GM19035 (cell line): ENCODE measurements at regions not wholly inside any gene's neighbourhood (a gene's known extent, or its start where the extent isn't known, plus 50 kb on each side); places are given as distances from the start of the nearest gene placed in this dataset.
"Not testable (repeated sequence)": the region's sequence is repeated elsewhere in the genome, so short reads cannot be mapped to it uniquely, and the experiment has no call there.

ENCODE experiments used
- ATAC-seq: cut with Tn5 transposase; IDR thresholded peaks from one replicate; pipeline ENCODE4 v1.9.1; 2021; ENCODE audit not compliant: unreplicated experiment

DNA sequence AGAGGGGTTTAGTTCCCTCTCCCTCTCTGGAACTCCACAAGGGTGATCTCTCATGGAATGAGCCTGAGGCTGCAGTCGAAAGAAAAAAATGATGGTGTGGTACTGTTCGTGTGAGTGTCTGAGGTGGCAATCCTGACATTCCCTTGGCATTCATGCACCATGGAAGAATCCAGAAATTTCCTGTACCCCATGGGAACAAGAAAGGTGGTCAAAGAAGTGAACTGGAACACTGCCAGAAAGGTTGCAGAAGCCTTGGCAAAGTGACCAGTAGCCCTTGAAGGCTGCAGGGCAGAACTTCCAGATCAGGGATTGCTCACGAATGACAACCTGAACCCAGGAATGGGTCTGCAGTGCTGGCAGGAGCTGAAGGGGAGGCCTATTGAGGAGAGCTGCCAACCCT lies 394.7 kb downstream of the CD83 start:
- no peak for ATAC-seq

DNA sequence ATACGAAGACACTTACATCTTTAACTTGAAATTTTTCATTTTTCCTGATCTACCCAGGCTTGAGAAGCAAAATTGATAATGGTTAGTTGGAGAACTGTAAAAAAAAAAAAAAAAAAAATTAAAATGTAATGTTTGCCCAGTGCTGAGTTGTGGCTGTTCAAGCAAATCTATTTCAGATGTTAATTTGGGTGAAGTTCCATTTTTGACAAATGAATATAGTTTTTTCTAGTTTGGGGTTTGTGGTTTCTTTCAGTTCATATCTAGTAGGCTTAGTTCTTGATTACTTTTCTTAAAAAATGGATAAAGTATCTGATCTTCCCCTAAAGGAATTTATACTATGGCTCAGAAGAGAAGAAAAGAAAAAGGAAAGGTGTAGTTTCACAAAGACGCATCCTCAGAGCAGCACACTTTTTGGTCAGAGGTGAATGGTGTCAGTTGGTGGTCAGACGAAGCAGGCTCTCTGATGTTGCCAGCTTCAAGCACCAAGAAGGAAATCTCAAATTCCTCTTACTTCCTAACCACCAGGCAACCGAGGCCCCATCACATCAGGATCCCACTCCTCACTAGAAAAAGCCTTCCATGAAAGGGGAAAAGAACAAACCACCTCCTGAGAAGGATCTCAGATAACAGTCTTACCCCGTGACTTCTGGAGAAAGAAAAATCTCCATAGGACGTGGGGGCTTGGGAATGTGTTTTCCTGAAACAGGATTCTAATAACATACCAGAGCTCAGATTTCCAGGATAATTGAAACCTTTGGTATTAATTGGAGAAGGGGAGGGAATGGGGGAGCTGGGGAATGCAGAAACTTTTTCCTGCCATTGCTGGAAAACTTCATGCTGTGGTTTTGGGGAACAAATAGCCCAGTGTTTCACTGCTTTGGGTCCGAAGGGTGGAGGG lies 396.2 kb downstream of the CD83 start:
- ATAC-seq = no peak

- ATAC-seq = no peak
Observed at GRCh38 chr6:14516956-14517355, 399.4 kb downstream of the CD83 start.

- ATAC-seq = no peak
Observed at GRCh38 chr6:14517516-14518105, 400.0 kb downstream of the CD83 start.

GRCh38 chr6:14518515-14519217 lies 401.1 kb downstream of the CD83 start:
- ATAC-seq = no peak

GRCh38 chr6:14520029-14520428 lies 402.5 kb downstream of the CD83 start:
- no peak for ATAC-seq

DNA sequence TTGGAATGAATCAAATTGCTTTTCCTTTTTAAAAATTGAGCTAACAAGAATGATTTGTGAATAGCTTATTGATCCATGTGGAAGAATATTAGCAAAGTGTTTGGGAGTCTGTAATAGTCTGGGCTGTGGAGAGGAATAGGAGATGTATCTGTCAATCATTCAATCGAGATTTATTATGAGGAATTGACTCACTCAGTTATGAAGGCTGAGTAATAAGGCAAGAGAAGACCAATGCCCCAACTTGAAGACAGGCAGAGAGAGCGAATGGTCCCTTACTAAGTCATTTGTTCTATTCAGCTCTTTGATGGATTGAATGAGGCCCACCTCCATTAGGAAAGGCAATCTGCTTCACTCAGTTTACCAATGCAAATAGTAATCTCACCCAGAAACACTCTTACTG lies 403.0 kb downstream of the CD83 start:
- no peak for ATAC-seq

DNA sequence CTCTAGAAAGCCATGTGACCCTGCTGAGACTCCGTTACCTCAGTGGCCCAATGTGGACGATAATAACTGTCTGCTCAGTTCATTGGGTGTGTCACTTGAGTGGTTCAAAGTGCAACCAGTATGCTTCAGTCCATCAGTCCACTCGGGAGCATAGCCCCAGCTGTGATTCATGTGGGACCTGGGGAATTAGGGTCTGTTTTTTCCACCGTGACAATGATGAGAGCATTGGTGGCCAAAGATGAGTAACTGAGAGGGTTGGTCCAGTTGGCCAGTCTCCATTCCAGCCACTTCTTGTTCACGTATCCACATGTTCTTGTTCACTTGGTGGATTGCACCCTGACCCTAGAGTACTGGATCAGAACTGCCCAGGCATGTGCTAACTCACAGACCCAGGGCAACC lies 403.6 kb downstream of the CD83 start:
- ATAC-seq = no peak

DNA sequence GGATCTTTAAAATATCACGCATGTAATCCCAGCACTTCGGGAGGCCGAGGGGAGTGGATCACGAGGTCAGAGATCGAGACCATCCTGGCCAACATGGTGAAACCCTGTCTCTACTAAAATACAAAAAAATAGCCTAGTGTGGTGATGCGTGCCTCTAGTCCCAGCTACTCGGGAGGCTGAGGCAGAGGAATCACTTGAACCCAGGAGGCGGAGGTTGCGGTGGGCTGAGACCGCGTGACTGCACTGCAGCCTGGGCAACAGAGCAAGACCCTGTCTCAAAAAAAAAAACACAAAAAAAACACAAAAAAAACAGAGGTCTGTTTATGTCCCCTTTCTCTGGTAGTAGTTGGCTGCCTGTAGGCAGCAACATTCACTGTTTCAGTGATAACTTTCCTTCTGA lies 404.3 kb downstream of the CD83 start:
- ATAC-seq = not testable (repeated sequence)

DNA sequence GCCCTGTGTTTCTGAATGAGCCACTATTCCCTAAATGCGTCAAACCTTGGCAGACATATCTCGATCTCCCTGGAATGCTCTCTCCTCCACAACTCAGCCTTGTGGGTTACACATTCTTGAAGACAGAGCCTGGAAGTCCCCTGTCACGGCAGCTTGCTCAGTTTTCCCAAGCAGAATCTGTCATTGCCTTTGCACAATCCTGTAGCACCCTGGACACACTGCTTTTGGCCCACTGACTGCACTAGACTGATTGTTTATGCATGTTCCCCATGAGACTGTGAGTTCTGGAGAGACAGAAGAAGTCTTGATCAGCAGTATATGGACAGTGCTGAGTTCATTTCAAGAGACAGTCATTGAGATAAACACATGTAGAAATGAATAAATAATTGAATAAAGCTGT lies 406.7 kb downstream of the CD83 start:
- no peak for ATAC-seq

GRCh38 chr6:14530385-14530784 lies 412.8 kb downstream of the CD83 start:
- no peak for ATAC-seq

GRCh38 chr6:14533446-14533845 lies 415.9 kb downstream of the CD83 start:
- no peak for ATAC-seq

GRCh38 chr6:14537030-14537429 lies 419.5 kb downstream of the CD83 start:
- ATAC-seq = no peak

- no peak for ATAC-seq
Observed at GRCh38 chr6:14540276-14540675, 422.7 kb downstream of the CD83 start.

- ATAC-seq = no peak
Observed at GRCh38 chr6:14540810-14541540, 423.4 kb downstream of the CD83 start.

DNA sequence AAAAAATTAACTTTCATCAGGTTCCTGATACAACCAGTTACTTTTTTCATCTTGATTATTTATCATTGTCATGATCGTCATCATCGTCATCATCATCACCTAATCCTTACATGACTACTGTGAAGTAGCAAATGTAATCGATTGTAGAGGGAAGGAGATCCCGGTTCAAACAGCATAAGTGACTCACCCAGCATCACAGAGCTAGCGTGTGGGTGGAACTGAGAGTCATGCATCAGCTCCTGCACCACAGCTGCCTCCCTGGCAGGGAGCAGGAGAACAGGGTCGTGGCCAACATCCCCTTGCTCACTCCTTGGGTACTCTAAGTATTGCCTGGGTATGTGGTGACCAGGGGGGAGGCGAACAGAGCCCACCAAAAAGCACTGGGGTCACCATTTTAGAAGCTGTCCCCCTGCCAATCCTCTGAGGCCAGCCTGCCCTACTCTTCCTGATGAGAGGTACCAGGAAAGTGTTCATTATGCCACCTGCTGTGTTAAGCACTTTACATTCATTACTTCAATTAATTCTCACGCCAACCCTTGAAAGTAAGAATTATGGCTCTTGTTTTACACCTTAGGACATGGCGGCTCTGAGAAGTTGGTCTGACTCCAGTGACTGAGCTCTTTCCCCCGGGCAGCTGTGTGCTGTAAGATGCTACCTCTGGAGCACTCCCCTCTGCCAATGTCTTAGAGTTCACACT lies 425.2 kb downstream of the CD83 start:
- ATAC-seq = no peak

DNA sequence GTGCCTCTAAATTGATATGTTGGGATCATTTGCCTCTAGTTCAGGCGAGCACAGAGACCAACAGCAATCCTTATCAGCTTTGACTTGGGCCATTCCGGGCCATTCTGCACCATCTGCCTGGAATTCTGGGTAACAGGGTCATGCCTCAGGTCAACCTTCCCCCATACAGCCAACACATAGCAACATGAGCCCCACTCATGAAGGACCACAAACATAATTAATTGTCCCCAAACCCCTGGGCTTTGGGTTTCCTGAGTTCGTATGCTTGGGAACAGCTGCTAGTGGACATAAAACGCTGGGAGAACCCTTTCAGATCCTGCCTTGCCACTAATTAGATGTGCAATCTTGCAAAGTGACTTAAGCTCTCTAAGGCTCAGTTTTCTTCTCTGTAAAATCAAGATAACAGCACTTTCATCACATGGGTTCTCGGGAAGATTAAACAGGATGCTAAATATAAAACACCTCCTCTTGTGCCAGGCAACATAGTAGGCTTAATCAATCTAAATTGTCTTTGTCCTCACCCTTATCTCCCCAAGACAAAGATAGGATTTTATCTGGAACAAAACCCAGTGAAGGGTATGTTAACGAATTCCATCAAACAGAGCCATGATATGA lies 426.5 kb downstream of the CD83 start:
- no peak for ATAC-seq

DNA sequence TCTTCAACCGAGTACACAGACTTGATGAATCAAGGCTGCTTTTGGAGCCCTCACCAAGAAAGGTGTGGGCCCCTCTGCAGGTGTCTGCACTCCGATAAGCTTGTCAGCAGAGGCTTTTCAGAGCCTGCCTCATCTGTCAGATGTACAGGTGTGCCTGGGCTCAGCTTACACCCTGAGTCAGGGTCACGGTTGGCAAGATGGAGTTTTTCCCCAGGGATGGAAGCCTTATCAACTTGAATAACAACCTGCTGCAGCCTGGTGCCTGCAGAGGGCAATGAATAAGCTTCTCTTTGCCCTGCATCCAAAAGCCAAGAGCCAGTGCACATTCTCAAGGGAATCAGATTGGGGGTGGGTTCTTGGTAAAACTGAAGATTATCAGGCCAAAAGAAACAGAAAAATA lies 427.1 kb downstream of the CD83 start:
- no peak for ATAC-seq

DNA sequence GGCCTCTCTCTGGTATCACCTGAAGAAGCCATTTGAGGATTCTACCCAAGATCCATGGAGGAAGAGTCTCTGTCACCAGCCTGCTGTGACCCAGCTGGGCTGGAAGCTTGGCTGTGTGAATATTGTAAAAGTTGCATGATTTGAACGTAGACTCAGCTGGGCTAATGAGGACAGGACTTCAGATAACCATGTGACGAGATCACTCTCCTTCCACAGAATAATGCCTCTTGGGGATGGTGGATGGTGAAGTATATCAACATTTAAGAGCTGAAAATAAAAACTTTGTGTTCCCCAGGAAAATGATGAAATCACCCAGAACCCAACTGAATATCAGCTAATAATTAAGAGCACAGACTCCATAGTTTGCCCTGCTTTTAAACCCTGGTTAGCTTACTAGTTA lies 427.9 kb downstream of the CD83 start:
- no peak for ATAC-seq

DNA sequence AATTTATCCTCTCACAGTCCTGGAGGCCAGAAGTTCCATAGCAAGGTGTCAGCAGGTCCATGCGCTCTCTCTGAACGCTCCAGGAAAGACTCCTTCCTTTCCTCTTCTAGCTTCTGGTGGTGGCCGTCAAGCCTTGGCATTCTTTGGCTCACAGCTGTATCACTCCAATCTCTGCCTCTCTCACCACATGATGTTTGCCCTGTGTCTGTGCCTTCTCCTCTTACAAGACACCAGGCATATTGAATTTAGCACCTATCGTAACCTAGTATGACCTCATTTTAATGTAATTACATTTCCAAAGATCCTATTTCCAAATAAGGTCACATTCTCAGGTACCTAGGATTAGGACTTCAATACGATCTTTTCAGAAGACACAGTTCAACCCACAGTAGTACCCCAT lies 428.5 kb downstream of the CD83 start:
- ATAC-seq = no peak
